Stomach (tissue), 8 donors: ENCODE measurements at regions not wholly inside any gene's neighbourhood (a gene's known extent, or its start where the extent isn't known, plus 50 kb on each side); places are given as distances from the start of the nearest gene placed in this dataset.

Experiments used
- DNase-seq, 2 donors: peaks; one replicate each; pipeline versions ENCODE4 v3.0.0 to v3.0.0-alpha.2; 2013 to 2019
- H3K27ac ChIP-seq, 5 donors: fragments of 200-600 bp in 4 of 5; sonication (generic) in 4 of 5; one replicate each; pipeline ENCODE4 v1.5.1; 2013 to 2019; ENCODE audit warnings: mild to moderate bottlenecking in 1 of 5, moderate library complexity in 1 of 5
- H3K27me3 ChIP-seq, 3 donors: fragments of 200-600 bp; sonication (generic); one replicate each; pipeline ENCODE4 v1.5.1; 2017 to 2019; ENCODE audit warnings: mixed run types in 1 of 3
- H3K36me3 ChIP-seq, 4 donors: fragments of 200-600 bp; sonication (generic); 1 replicate in 3 of 4; 2 replicates in 1 of 4; pipeline ENCODE4 v1.5.1; 2016 to 2019
- H3K4me1 ChIP-seq, 4 donors: fragments of 200-600 bp; sonication (generic); one replicate each; pipeline ENCODE4 v1.5.1; 2016 to 2019
- H3K4me3 ChIP-seq, 4 donors: fragments of 200-600 bp; sonication (generic) in 3 of 4; one replicate each; pipeline ENCODE4 v1.5.1; 2016 to 2019; ENCODE audit warnings: mild to moderate bottlenecking in 1 of 4
- H3K9me3 ChIP-seq, 4 donors: fragments of 200-600 bp; sonication (generic); one replicate each; pipeline ENCODE4 v1.5.1; 2016 to 2019
- CTCF ChIP-seq, 7 experiments: fragments of 450-650 bp in 4 of 7; fragments of 200-600 bp in 3 of 7; sonication (generic) in 3 of 7; IDR thresholded peaks; one replicate each; pipeline ENCODE4 v1.5.1; 2016 to 2019; ENCODE audit warnings: antibody characterized with exemption in 7 of 7, control low read depth in 2 of 7, mild to moderate bottlenecking in 1 of 7
- EP300 ChIP-seq: sonication (generic); formaldehyde crosslinking; IDR thresholded peaks from one replicate; pipeline ENCODE4 v1.6.1; 2017; ENCODE audit warnings: antibody characterized with exemption
- POLR2A ChIP-seq, 4 donors: fragments of 450-650 bp; IDR thresholded peaks; one replicate each; pipeline ENCODE4 v1.6.1; 2016; ENCODE audit warnings: antibody characterized with exemption in 4 of 4, control low read depth in 2 of 4, mild to moderate bottlenecking in 1 of 4, moderate library complexity in 1 of 4
- POLR2AphosphoS5 ChIP-seq, 3 donors: sonication (generic); formaldehyde crosslinking; IDR thresholded peaks; one replicate each; pipeline ENCODE4 v1.6.1; 2016; ENCODE audit warnings: antibody characterized with exemption in 3 of 3
- WGBS, 5 donors: extraction: QIAGEN DNeasy Blood & Tissue Kit in 3 of 5; methylation state at CpG; one replicate each; pipeline versions ENCODE4 v1.1.5 to v1.1.7; 2013 to 2018; 5-methylcytosine and 5-hydroxymethylcytosine counted together
- intact Hi-C: fragments of 100-400 bp; cut with DNase I; formaldehyde crosslinking; loops from one replicate; pipeline ENCODE4 v1.15.1; 2023; ENCODE audit warnings: low total_unique reads
- donor health status: healthy with polysubstance abuse.
- donor health status: Bipolar disorder and iron deficiency.
- donor health status: healthy.

DNA sequence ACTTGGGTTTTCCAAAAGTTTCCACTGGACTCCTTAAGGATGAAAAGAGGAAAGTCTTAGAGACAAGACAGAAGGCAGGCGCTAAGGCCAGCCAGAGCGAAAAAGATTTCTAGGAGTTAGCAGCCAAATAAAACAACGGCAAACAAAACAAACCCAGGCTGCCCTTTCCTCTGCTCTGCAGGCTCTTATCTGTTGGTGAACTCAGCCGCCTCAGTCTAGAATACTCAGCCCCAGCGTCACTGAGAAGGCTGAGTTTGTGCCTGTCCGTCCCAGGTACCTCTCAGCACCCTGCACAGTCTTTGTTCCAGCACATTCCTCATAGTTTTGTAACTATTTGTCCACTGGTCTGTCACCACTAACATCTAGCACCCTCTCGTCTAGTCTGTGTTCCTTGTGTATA is 75.6 kb upstream of the FAM9C start:
- no peaks in the 10 kb centered on the region for H3K36me3 ChIP-seq
- intact Hi-C loops, result no loop called here
- peak; percentile 81 to 85 for DNase-seq
- no peak overlapping the region for H3K4me3 ChIP-seq
- peak overlapping the region; percentile 75 to 97 (median 82) for H3K27ac ChIP-seq
- peaks cover 4 to 52% (median 26%) of the 10 kb centered on the region in 4 donors for H3K4me1 ChIP-seq
- TF ChIP-seq CTCF (IDR thresholded peaks at IDR 0.05), result no peak
- no peak for TF ChIP-seq EP300
- peak in 2 of 3 donors; percentile 61 to 68 for TF ChIP-seq POLR2AphosphoS5 (IDR thresholded peaks at IDR 0.05)
- no peaks in the 10 kb centered on the region for H3K27me3 ChIP-seq
- H3K9me3 ChIP-seq, result peaks cover 0 to 7% (median 0%) of the 10 kb centered on the region in 4 donors
- WGBS, 5 donors, result 27 to 34% (median 29%) methylated on average over 7 of the region's 7 CpGs

DNA sequence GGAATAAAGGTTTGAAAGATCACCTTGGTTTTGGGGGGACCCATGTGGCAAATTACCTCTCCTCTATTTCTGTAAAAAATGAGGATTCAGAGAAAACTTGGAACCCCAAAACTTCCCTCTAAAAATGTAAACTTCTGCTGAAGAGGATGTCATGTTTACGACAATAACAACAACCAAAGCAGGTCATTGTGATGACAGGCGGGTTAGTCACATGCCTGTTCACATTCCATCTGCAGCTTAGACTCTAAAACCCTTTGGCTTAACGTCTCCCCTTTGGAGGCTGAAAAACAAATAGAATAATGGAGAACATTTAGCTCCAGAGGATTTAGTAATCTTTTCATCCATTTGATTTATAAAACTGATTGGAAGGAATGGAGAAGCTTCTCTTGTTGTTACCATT is 75.0 kb upstream of the FAM9C start:
- DNase-seq, result no peak
- no peaks in the 10 kb centered on the region for H3K27me3 ChIP-seq
- H3K4me3 ChIP-seq, result no peak overlapping the region
- peaks cover 0 to 7% (median 0%) of the 10 kb centered on the region in 4 donors for H3K9me3 ChIP-seq
- H3K4me1 ChIP-seq, result peaks cover 4 to 52% (median 26%) of the 10 kb centered on the region in 4 donors
- WGBS, 5 donors, result 44 to 60% (median 57%) methylated on average over 3 of the region's 3 CpGs
- H3K27ac ChIP-seq, result peak overlapping the region in 4 of 5 donors; percentile 75 to 86 (median 81)
- H3K36me3 ChIP-seq, result no peaks in the 10 kb centered on the region
- intact Hi-C loops, result no loop called here
- TF ChIP-seq POLR2AphosphoS5 (IDR thresholded peaks at IDR 0.05) (no peak), CTCF (IDR thresholded peaks at IDR 0.05) (no peak), EP300 (no peak), POLR2A (IDR thresholded peaks at IDR 0.05) (no peak)

- no peaks in the 10 kb centered on the region for H3K27me3 ChIP-seq
- peaks cover under 1 to 16% (median 7%) of the 10 kb centered on the region in 4 donors for H3K4me1 ChIP-seq
- H3K4me3 ChIP-seq, result no peak overlapping the region
- intact Hi-C loops, result no loop called here
- peaks cover 0 to 7% (median 0%) of the 10 kb centered on the region in 4 donors for H3K9me3 ChIP-seq
- no peaks in the 10 kb centered on the region for H3K36me3 ChIP-seq
- WGBS, 5 donors, result 42 to 57% (median 50%) methylated on average over 3 of the region's 3 CpGs
- peak overlapping the region; percentile 9 to 55 (median 47) for H3K27ac ChIP-seq
- no peak for TF ChIP-seq CTCF (IDR thresholded peaks at IDR 0.05)
- no peak for TF ChIP-seq POLR2A (IDR thresholded peaks at IDR 0.05)
- TF ChIP-seq POLR2AphosphoS5 (IDR thresholded peaks at IDR 0.05), result peak in 2 of 3 donors; percentile 39 to 41
- no peak for TF ChIP-seq EP300
- DNase-seq, result peak in 1 of 2 donors; percentile 51
Measured at GRCh38 chrX:13115146-13115855, 70.9 kb upstream of the FAM9C start.

GRCh38 chrX:13112499-13112898 is 68.1 kb upstream of the FAM9C start:
- Histone ChIP-seq H3K9me3 (peaks cover 0 to 6% (median 0%) of the 10 kb centered on the region in 4 donors), H3K4me3 (no peak overlapping the region), H3K27me3 (no peaks in the 10 kb centered on the region), H3K27ac (peak overlapping the region in 1 of 5 donors; percentile 73), H3K4me1 (peaks cover 0 to 9% (median 3%) of the 10 kb centered on the region in 4 donors), H3K36me3 (no peaks in the 10 kb centered on the region)
- intact Hi-C loops, result no loop called here
- TF ChIP-seq POLR2AphosphoS5 (IDR thresholded peaks at IDR 0.05) (no peak), EP300 (no peak), CTCF (IDR thresholded peaks at IDR 0.05) (no peak), POLR2A (IDR thresholded peaks at IDR 0.05) (no peak)
- DNase-seq, result no peak
- 82 to 94% (median 91%) methylated on average over 1 of the region's 1 CpG for WGBS, 5 donors
